Stimulated activated CD8-positive, alpha-beta memory T cell treated with anti-CD3 and anti-CD28 coated beads, Interleukin-7, amount 100 ng/mL, for 1 hour (primary cell): ENCODE measurements at regions not wholly inside any gene's neighbourhood (a gene's known extent, or its start where the extent isn't known, plus 50 kb on each side); places are given as distances from the start of the nearest gene placed in this dataset.
"Not testable (repeated sequence)": the region's sequence is repeated elsewhere in the genome, so short reads cannot be mapped to it uniquely, and the experiment has no call there.

Experiments
- DNase-seq, 2 donors: peaks; one replicate each; pipeline ENCODE4 v3.0.0-alpha.2; 2020; ENCODE audit warnings: low read depth in 2 of 2

GRCh38 chr3:74978684-74979083 lies 364.2 kb upstream of the CNTN3 start:
- DNase-seq: no peak

DNA sequence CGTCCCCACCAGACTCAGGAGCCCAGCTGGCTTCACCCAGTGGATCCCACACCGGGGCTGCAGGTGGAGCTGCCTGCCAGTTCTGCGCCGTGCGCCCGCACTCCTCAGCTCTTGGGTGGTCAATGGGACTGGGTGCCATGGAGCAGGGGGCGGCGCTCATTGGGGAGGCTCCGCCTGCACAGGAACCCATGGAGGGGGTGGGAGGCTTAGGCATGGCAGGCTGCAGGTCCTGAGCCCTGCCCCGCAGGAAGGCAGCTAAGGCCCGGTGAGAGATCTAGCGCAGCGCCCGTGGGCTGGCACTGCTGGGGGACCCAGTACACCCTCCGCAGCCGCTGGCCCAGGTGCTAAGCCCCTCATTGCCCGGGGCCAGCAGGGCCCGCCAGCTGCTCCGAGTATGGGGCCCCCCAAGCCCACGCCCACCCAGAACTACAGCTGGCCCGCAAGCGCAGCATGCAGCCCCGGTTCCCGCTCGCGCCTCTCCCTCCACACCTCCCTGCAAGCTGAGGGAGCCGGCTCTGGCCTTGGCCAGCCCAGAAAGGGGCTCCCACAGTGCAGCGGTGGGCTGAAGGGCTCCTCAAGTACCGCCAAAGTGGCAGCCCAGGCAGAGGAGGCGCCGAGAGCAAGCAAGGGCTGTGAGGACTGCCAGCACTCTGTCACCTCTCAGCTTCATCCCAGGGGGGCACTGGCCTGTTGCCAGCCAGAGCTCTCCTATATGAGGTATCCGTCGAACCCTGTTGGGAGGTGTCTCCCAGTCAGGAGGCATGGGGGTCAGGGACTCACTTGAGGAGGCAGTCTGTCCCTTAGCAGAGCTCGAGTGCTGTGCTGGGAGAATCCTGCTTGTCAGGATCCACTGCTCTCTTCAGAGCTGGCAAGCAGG lies 370.8 kb upstream of the CNTN3 start:
- not testable (repeated sequence) for DNase-seq

DNA sequence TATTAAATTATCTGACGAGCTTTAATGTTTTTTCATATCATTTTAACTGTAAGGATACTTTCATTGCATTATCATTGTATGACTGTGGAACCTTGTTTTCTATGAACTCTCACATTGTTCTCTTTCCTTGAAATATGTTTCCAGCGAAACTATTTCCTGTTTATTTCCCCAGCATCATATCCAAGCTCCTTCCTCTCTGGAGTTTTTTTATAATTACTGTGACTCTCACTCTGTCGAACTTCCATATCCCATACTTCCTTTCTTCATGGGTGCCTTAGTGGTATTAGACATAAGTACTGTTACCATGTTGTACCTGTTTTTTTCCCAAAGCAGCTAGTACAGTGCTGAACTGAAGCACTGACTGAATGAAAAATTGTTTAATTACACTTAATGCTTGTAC lies 373.6 kb upstream of the CNTN3 start:
- DNase-seq: no peak

DNA sequence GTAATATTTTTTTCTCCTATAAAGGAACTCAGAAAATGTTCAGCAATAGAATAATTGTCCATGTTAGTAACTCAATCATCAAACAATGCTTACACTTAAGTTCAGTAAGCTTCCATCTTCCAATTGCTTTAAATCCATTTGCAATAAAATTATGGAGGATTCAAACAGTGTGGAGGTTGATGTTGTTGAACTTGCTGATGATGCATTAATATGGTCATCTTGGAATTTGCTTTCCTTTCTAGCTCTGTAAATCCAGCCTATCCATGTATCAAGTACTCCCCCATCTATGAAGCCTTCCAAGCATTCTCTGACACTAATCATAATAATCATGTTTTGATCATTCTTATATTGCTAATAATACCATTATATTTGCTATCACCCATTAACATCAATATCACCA lies 378.4 kb upstream of the CNTN3 start:
- no peak for DNase-seq

GRCh38 chr3:75001330-75001729 lies 386.9 kb upstream of the CNTN3 start:
- DNase-seq: no peak

- DNase-seq: no peak
Observed at GRCh38 chr3:75012791-75013331, 398.4 kb upstream of the CNTN3 start.

DNA sequence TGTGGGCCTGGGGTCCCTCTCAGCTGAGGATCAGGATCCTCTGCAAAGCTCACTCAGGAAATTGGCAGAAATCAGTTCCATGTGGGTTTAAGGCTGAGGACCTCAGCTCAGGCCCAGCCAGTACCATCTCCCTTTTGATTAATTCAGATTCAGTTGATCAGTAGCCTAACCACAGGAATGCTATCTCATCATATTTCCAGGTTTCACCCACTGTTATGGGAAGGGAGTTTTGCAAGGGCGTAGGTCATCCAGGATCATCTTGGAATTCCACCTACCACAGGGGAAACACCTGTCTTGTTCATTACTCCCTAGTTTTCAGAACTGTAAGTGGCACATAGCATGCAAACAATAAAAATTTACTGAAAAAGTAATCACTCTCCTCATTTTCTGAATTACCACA lies 399.5 kb upstream of the CNTN3 start:
- no peak for DNase-seq

GRCh38 chr3:75015280-75015679 lies 400.8 kb upstream of the CNTN3 start:
- DNase-seq: no peak

DNA sequence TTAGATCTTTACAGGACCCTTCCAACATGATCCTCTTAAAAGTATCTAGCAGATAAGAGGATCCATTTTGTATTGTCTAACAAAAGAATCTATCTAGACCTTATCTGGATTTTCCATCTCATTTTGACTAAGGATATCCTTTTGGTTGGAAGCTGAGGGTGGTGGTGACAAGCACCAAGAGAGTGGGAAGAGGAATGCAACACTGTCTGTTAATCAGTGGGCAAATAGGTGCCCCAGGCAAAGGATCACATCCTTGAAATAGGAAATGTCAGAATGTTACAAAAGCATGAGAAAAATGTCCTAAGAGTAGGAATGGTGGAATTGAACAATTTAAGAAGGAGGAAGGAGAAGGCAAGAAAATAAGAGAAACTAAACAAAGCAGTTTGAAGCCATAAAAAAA lies 420.7 kb upstream of the CNTN3 start:
- DNase-seq: no peak

GRCh38 chr3:75042941-75043340 lies 428.5 kb upstream of the CNTN3 start:
- DNase-seq: no peak

DNA sequence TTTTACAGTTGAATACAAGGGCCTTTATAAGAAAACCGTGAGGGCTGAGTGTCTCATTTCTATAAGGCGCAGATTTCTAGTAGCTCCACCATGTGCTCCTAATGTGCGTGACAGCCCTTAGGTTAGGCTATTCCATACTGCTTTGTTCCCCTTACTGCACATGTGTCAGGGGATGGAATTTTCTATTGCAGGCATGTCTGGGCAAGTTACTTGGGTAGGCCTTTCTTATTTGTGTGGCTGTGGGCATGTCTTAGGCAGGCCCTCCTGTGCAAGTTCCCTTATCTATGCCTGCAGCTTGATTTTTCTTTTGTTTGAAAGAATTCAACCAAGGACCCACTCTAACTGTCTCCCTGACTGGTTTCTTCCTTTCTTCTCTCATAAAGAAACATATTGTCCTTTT lies 434.2 kb upstream of the CNTN3 start:
- no peak for DNase-seq

DNA sequence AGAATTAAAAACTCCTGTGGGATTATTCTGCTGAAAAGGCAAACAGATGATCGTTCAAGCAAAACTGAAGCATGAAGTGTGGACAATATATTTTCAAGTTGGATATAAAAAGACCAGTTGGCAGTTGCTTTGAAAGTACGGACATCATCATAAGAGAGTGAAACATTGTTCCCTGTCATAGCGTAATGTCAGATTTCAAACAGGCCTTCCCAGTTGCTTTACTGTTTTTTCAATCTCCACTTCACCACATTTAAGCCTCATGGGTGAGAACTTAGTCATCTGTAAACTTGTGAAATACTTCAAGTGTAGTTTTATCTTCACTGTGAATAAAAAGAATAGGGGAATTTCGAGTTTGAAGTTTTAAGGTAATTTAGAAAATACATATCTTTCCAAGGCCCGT lies 435.1 kb upstream of the CNTN3 start:
- DNase-seq: no peak

- no peak for DNase-seq
Observed at GRCh38 chr3:75059120-75059519, 444.7 kb upstream of the CNTN3 start.

- DNase-seq: no peak
Observed at GRCh38 chr3:75061806-75062205, 447.3 kb upstream of the CNTN3 start.

GRCh38 chr3:75075158-75075557 lies 460.7 kb upstream of the CNTN3 start:
- no peak for DNase-seq

DNA sequence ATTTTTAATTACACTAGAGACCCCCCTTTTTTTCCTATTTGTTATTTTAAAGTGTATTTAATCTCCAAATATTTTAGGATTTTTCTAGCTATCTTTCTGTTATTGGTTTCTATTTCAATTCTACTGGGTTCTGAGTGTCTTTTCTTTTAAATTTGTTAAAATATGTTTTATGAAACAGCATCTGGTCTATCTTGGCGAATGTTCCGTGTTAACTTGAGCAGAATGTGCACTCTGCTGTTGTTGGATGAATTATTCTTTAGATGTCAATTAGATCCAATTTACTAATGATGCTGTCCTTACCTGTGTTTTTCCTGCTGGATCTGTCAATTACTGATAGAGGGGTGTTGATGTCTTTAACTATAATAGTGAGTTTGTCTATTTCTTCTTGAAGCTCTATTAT lies 462.0 kb upstream of the CNTN3 start:
- DNase-seq: no peak

DNA sequence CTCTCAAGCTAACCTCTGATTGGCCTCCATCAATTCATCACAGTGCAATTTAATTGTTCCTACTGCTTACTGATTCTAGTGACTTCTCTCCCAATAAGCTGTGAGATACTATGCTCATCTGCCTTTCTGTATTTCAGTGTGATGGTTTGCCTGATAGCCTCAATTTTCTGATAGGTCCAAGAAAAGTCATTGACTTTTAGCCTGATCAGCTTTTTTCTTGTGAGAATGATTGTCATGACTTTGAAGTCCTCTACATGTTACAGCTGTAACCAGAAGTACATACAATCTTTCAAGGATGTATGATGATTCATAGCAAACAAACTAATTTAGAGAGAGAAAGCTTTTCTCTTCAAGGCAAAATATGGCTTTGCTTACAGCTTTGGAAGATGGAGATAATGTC lies 463.8 kb upstream of the CNTN3 start:
- no peak for DNase-seq

DNA sequence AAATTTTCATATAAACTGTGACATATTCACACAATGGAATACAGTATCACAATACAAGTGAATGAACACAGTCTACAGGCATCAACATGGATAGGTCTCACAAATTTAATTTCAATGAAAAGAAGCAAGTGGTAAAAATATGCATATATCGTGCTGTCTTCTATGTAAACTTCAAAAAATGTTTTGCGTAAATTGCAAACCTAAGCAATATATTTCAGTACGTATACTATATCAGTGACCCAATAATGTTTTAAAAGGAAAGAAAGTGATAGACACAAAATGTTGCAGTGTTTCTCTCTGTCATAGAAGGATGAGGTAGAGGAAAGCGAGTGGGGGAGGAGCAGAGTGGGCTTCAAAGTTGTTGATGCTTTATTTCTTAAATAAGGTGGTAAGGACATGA lies 468.4 kb upstream of the CNTN3 start:
- DNase-seq: no peak

DNA sequence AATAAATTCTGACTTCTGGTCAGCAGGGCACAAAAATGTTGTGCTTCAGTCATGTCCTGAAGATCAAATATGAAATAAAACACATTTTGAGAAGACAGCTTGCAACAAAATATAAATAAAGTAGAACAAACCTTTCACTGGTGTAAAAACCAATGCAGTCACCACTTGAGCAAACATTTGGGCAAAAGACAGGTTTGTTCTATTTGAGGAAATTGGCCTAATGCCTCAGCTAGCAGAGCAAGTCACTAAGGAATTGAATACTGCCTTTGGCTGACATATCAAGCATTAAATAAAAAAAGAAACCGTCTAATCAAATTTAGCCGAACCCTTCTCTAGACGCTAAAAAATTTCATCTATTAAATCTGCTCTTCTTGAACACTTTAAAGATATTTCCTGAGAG lies 475.4 kb upstream of the CNTN3 start:
- DNase-seq: no peak

DNA sequence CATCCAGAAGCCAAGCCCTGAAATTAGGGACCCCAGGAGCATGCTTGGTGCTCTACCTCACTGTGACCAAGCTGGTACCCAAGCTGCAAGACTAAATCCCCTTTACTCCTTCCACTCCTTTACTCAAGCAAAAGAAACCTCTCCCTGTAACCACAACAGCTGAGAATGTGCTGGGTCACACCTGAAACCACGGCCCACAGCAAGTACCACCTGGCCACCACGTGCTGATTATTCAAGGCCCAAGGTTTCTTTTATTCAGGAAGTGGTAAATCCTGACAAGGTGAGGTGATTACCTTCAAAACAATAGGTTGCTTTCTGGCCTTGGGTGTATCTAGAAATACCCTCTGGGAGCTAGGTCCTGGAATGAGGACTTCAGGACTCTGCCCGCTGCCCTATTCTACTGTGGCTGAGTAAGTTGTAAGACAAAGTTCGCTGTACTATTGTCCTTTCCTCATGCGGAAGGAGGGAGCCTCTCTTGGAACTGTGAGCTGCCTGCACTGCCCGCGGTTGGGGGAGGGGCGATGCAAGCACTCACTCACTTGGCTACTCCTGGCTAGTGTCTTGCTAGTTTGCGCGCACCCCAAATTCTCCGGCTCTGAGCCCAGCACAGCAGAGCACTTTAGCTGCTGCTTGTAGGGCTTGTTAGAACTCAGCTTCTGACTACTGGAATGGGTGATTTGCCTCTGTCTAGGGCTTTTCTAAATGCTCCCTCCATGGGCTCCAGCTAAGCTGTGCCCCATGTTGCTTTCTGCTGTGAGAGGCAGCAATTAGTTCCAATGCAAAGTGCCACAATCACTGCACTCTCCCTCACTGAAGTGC lies 487.1 kb upstream of the CNTN3 start:
- DNase-seq: no peak

DNA sequence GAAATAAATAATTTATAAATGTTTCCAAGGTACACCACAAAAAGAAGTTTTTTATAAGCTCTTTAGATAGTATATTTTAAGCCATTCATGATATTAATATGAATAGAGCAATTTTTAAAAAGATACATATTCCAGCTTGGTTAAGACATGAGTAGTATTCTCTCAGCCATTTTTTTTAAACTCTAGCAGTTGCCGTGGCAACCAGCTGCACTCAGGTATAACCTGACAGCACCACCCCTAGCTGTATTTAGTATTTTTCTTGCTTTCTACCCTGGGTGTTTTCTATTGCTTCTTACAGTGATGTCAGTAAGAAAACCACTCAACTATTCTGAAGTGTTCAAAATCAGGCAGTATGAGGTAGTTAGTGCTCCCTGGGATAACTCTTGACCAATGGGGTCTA lies 496.3 kb upstream of the CNTN3 start:
- DNase-seq: no peak

GRCh38 chr3:75115695-75116094 lies 501.2 kb upstream of the CNTN3 start:
- DNase-seq: no peak

DNA sequence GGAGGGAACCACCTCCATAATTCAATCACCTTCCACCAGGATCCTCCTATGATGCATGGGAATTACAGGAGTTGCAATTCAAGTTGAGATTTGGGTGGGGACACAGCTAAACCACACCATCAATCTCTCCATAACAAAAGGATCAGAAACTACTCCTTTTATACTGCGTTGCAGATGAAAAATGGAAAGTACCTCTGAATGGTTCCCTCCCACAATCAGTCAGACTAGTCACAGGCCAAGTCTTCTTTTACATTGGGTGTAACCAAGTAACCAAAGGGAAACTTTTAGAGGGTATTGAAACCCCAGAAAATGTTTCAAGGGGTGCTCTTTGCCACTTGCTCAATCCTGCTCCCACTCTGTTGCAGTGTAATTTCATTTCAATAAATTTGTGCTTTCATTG lies 504.3 kb upstream of the CNTN3 start:
- no peak for DNase-seq
